Common myeloid progenitor, CD34-positive (primary cell): ENCODE measurements at regions not wholly inside any gene's neighbourhood (a gene's known extent, or its start where the extent isn't known, plus 50 kb on each side); places are given as distances from the start of the nearest gene placed in this dataset.

ENCODE experiments used
- CTCF ChIA-PET: fragments of 350-600 bp; sonication (Branson Sonifier 250); formaldehyde crosslinking; loops from one replicate; lab custom pipeline; 2021; ENCODE audit warnings: antibody characterized with exemption; lab: Charles Lee
- POLR2A ChIA-PET: fragments of 350-600 bp; sonication (Branson Sonifier 250); formaldehyde crosslinking; loops from one replicate; lab custom pipeline; 2021; ENCODE audit warnings: antibody characterized with exemption; lab: Charles Lee
- DNase-seq, 3 donors: peaks; one replicate each; pipeline versions ENCODE4 v3.0.0 to v3.0.0-alpha.2; 2013
- H3K27ac ChIP-seq, 2 experiments: 1 replicate in 1 of 2; 2 replicates in 1 of 2; pipeline ENCODE4 v1.7.0; 2013; ENCODE audit warnings: inconsistent platforms in 2 of 2, low read length in 2 of 2, mild to moderate bottlenecking in 2 of 2, low read depth in 1 of 2, moderate library complexity in 1 of 2; ENCODE audit not compliant: severe bottlenecking in 2 of 2, insufficient read depth in 1 of 2, poor library complexity in 1 of 2
- H3K27me3 ChIP-seq, 5 experiments: replicated peaks in 2 of 5; 1 replicate in 3 of 5; 2 replicates in 2 of 5; pipeline versions ENCODE4 v1.6.1 to v1.7.0; 2013; ENCODE audit warnings: low read length in 4 of 5, mild to moderate bottlenecking in 2 of 5, moderate library complexity in 2 of 5, inconsistent platforms in 1 of 5; ENCODE audit not compliant: insufficient read depth in 5 of 5, control insufficient read depth in 4 of 5
- H3K36me3 ChIP-seq, 4 experiments: 1 replicate in 2 of 4; 2 replicates in 2 of 4; pipeline versions ENCODE4 v1.6.1 to v1.7.0; 2013; ENCODE audit warnings: low read length in 3 of 4, control low read depth in 1 of 4, mild to moderate bottlenecking in 1 of 4; ENCODE audit not compliant: control insufficient read depth in 4 of 4, insufficient read depth in 4 of 4
- H3K4me1 ChIP-seq, 4 experiments: 1 replicate in 3 of 4; 2 replicates in 1 of 4; pipeline versions ENCODE4 v1.6.1 to v1.7.1; 2013; ENCODE audit warnings: low read length in 3 of 4, mild to moderate bottlenecking in 3 of 4, control low read depth in 1 of 4, inconsistent platforms in 1 of 4, moderate library complexity in 1 of 4; ENCODE audit not compliant: control insufficient read depth in 4 of 4, insufficient read depth in 4 of 4; ENCODE audit errors: control extremely low read depth in 1 of 4
- H3K4me3 ChIP-seq, 7 experiments: 1 replicate in 4 of 7; 2 replicates in 3 of 7; pipeline versions ENCODE4 v1.5.1 to v1.7.0; 2013; ENCODE audit warnings: mild to moderate bottlenecking in 7 of 7, low read length in 6 of 7, moderate library complexity in 6 of 7, inconsistent platforms in 2 of 7, low read depth in 2 of 7, control low read depth in 1 of 7; ENCODE audit not compliant: insufficient read depth in 4 of 7, control insufficient read depth in 1 of 7; ENCODE audit errors: extremely low read depth in 1 of 7
- H3K9me3 ChIP-seq, 5 experiments: 1 replicate in 4 of 5; 2 replicates in 1 of 5; pipeline versions ENCODE4 v1.6.1 to v1.7.1; 2013; ENCODE audit warnings: low read length in 4 of 5, mild to moderate bottlenecking in 2 of 5, inconsistent platforms in 1 of 5, low read depth in 1 of 5, moderate library complexity in 1 of 5; ENCODE audit not compliant: control insufficient read depth in 4 of 5, insufficient read depth in 2 of 5; ENCODE audit errors: control extremely low read depth in 1 of 5
- WGBS: methylation state at CpG from one replicate; pipeline ENCODE4 v1.1.5; 2013; ENCODE audit not compliant: insufficient coverage; 5-methylcytosine and 5-hydroxymethylcytosine counted together

DNA sequence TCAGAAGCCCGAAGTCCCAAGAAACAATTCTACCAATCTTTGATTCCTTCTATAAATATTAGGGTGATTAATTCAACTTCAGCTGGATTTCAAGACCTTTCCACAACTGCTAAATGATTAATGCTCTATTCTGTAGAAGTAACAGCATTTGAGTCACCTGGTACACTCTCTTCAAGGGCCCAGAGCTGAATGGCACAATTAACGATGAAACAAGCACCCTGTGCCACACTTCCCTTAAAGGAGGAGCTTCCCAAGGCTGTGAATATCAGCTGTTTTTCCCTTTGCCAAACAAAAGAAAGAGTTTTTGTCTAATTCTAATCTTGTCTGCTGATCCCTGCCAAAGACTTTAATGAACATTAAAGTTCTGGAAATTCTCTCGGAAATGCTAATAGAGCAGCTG, 56.0 kb downstream of the BOD1L2 start:
- ChIA-PET POLR2A (no interaction called here), CTCF (no interaction called here)
- Histone ChIP-seq H3K4me3 (no peak overlapping the region), H3K36me3 (no peaks in the 10 kb centered on the region), H3K9me3 (no peaks in the 10 kb centered on the region), H3K4me1 (no peaks in the 10 kb centered on the region), H3K27me3 (peaks cover 0 to 2% (median 0%) of the 10 kb centered on the region in 5 experiments), H3K27ac (no peak overlapping the region)
- WGBS: 100% methylated on average over 2 of the region's 3 CpGs
- no peak for DNase-seq

- Histone ChIP-seq H3K9me3 (no peaks in the 10 kb centered on the region), H3K27me3 (peaks cover 0 to 6% (median 4%) of the 10 kb centered on the region in 5 experiments), H3K4me3 (no peak overlapping the region), H3K27ac (no peak overlapping the region), H3K4me1 (peaks cover 3 to 12% (median 9%) of the 10 kb centered on the region in 4 experiments), H3K36me3 (no peaks in the 10 kb centered on the region)
- DNase-seq: no peak
- 100% methylated on average over 1 of the region's 4 CpGs for WGBS
- ChIA-PET POLR2A (no interaction called here), CTCF (no interaction called here)
Observed at GRCh38 chr18:57205641-57206040, 58.8 kb downstream of the BOD1L2 start.

DNA sequence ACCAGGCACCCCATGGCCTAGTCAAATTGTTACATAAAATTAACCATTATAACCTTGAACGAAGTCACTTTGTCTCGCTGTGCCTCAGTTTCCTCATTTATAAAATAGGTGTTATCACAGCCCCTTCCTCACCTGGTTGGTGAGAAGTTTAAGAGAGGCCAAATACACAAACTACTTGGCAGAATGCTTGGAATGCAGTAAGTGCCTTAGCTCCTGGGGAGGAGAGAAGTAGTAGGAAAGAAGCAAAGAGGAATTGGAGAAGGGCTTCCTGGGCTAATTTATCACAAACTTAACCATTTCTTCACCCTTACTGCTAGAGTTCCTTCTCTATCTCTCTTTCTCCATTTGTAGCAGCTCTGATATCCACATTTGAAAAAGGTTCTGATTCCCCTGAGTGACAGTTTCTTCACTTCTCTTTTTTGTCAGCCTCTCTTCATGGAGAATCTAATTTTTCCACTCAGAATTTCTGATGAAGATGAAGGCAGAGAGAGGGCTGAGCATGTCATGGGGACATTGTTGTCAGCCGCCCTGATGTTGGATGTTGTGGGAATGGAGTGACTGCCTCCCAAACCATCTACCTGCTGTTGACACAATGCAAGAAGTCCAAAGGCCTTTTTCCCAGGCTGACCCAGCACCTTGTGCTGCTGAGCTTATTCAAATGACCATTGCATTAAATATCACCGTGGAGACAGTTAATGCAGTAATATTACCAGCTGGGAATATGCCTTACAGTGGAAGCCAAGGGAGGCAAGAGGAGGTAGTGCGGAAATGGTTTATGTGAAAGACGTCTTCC, 60.4 kb downstream of the BOD1L2 start:
- H3K9me3 ChIP-seq: no peaks in the 10 kb centered on the region
- H3K36me3 ChIP-seq: no peaks in the 10 kb centered on the region
- WGBS: 81% methylated on average over 5 of the region's 6 CpGs
- DNase-seq: no peak
- no peak overlapping the region for H3K27ac ChIP-seq
- peaks cover 0 to 16% (median 10%) of the 10 kb centered on the region in 5 experiments for H3K27me3 ChIP-seq
- no peak overlapping the region for H3K4me3 ChIP-seq
- ChIA-PET CTCF (no interaction called here), POLR2A (no interaction called here)
- H3K4me1 ChIP-seq: peaks cover 3 to 13% (median 9%) of the 10 kb centered on the region in 4 experiments

DNA sequence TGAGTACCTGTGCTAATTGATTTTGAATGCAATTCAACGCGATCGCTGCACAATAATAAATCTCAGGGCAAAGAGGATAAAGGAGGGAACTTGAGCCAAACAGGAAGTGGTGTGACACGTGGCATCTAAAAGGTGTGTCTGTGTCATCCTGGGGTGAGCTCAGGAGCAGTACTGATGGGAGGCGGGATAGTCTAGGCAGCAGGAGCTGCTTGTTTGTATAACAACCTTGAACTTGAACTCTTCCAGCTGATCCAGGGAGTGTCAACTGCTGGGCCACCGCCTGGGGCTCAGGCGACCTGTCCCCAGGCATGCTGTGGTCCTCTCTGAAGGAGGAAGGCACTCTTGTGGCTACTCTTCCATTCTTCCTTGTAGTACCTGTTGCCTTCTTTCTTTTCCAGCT, 61.2 kb downstream of the BOD1L2 start:
- no peak for DNase-seq
- H3K27ac ChIP-seq: no peak overlapping the region
- no peaks in the 10 kb centered on the region for H3K36me3 ChIP-seq
- H3K27me3 ChIP-seq: peaks cover 0 to 16% (median 10%) of the 10 kb centered on the region in 5 experiments
- ChIA-PET POLR2A (no interaction called here), CTCF (no interaction called here)
- H3K4me3 ChIP-seq: no peak overlapping the region
- WGBS: 86% methylated on average over 7 of the region's 7 CpGs
- H3K4me1 ChIP-seq: peaks cover 3 to 13% (median 9%) of the 10 kb centered on the region in 4 experiments
- no peaks in the 10 kb centered on the region for H3K9me3 ChIP-seq

DNA sequence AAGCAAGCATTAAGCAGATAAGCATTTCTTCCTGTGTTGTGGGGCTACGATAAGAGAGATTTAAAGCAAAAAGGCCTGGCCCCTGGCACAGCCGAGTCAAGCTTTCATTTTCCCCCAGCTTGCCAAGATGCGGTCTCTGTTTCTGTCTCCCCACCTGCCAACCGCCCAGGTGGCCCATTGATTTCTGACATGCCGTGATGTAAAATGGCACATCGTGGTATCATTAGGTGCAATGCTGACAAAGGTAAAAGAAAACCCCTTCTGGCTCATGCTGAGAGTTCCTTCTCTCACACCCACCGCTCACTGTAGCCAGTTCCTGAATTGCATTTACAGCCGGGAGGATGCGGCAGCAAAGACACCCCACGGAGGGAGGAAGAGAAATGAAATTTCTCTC, 62.8 kb downstream of the BOD1L2 start:
- POLR2A ChIA-PET: no interaction called here
- peak overlapping the region in 4 of 7 experiments; percentile 30 to 63 (median 50) for H3K4me3 ChIP-seq

DNA sequence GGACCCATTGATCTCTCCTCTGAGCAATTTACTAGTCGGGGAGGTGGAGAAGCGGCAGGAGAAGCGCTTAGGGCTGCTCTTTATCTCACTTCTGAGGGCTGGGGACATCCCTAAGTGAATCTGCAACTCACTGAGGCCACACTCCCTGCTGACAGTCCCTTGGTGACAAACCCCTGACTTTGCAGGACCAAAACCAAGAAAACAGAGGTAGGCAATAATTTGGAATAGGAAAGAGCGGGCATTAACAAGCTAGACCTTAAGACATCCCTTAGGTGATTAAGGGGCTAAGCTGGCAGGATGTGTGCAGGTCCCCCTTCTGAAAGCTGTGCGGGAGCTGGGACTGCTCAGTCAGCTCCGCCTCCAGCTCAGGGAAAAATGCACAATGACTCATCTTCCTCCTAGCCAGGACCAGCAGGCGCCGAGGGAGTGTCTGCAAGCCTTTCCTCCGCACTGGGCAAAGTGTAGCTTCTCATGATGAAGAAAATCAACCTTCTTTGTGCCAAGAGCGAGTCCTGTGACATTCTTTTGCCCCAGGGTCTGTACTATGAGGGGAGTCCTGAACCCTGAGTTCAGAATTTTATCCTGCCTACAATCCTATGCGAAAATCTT, 63.3 kb downstream of the BOD1L2 start:
- Histone ChIP-seq H3K9me3 (no peaks in the 10 kb centered on the region), H3K36me3 (no peaks in the 10 kb centered on the region), H3K27ac (no peak overlapping the region), H3K4me1 (peaks cover 3 to 13% (median 9%) of the 10 kb centered on the region in 4 experiments), H3K27me3 (peaks cover 0 to 16% (median 10%) of the 10 kb centered on the region in 5 experiments), H3K4me3 (peak overlapping the region in 3 of 7 experiments; percentile 30 to 63 (median 61))
- 19% methylated on average over 7 of the region's 11 CpGs for WGBS
- CTCF ChIA-PET: no interaction called here
- peak in 2 of 3 donors; percentile 14 to 28 for DNase-seq
- POLR2A ChIA-PET: no interaction called here

More for the DNA sequence above, 62.8 kb downstream of the BOD1L2 start:
- DNase-seq: peak in 2 of 3 donors; percentile 9 to 12
- Histone ChIP-seq H3K27ac (no peak overlapping the region), H3K4me1 (peaks cover 3 to 13% (median 9%) of the 10 kb centered on the region in 4 experiments), H3K9me3 (no peaks in the 10 kb centered on the region), H3K27me3 (peaks cover 0 to 16% (median 10%) of the 10 kb centered on the region in 5 experiments), H3K36me3 (no peaks in the 10 kb centered on the region)
- WGBS: 0% methylated on average over 6 of the region's 10 CpGs
- CTCF ChIA-PET: no interaction called here
